ENCODE measurements at regions not wholly inside any gene's neighbourhood (a gene's known extent, or its start where the extent isn't known, plus 50 kb on each side); places are given as distances from the start of the nearest gene placed in this dataset.

GRCh38 chr2:76599732-76600368, 889.1 kb upstream of the GCFC2 start:
- peak; percentile 55 for TF ChIP-seq CTCF (IDR thresholded peaks at IDR 0.05; ENCODE audit: low read depth, low read length)
- peak; percentile 65 to 75 for DNase-seq (ENCODE audit: low read depth in 2 of 2)
- no peak overlapping the region for H3K4me3 ChIP-seq (replicated peaks in 1 of 2; ENCODE audit: low read depth in 2 of 2, low read length in 2 of 2)

- no peak overlapping the region for H3K4me3 ChIP-seq (replicated peaks in 1 of 2; ENCODE audit: low read depth in 2 of 2, low read length in 2 of 2)
- no peak for TF ChIP-seq CTCF (IDR thresholded peaks at IDR 0.05; ENCODE audit: low read depth, low read length)
- DNase-seq (ENCODE audit: low read depth in 2 of 2): no peak
Observed at GRCh38 chr2:76584474-76584873, 873.8 kb upstream of the GCFC2 start.

GRCh38 chr2:76579911-76580310, 869.2 kb upstream of the GCFC2 start:
- H3K4me3 ChIP-seq (replicated peaks in 1 of 2; ENCODE audit: low read depth in 2 of 2, low read length in 2 of 2): no peak overlapping the region
- no peak for DNase-seq (ENCODE audit: low read depth in 2 of 2)
- no peak for TF ChIP-seq CTCF (IDR thresholded peaks at IDR 0.05; ENCODE audit: low read depth, low read length)

DNA sequence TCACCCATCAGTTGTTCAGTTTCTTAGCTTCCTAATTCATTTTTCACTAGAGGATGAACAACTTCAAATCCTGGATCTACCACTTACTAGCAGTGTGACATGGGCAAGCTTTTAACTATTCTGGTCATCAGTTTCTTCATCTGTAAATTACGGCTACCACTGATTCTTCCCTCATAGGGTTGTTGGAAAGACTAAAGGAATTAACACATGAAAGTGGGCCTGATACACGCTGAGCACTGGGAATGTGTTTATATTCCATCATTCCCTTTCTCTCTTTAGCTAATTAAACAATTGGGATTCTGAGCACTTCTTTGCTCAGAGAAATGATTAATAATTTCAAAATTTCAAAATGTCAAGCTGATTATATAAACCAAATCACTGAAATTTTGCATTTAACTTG, 862.3 kb upstream of the GCFC2 start:
- H3K4me3 ChIP-seq (replicated peaks in 1 of 2; ENCODE audit: low read depth in 2 of 2, low read length in 2 of 2): no peak overlapping the region
- no peak for TF ChIP-seq CTCF (IDR thresholded peaks at IDR 0.05; ENCODE audit: low read depth, low read length)
- DNase-seq (ENCODE audit: low read depth in 2 of 2): no peak

DNA sequence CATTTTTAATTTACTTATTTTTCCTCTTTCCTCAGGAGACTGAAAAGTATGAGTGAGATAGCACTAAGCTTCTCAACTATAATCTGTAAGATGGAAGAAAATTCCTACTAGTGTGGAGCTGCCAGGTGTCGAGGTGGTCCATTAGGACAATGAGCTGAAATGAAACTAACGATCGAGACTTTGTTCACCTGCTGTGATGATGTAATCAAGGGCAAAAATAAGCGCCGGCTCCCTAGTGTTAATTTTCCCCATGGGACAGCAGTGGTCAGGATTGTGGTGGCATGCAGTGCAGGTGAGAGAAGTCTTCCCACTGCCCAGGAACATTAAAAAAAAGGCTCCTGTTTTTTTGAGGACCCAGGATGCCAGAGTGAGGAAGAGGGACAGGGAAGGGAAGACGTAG, 859.1 kb upstream of the GCFC2 start:
- no peak for TF ChIP-seq CTCF (IDR thresholded peaks at IDR 0.05; ENCODE audit: low read depth, low read length)
- DNase-seq (ENCODE audit: low read depth in 2 of 2): no peak
- no peak overlapping the region for H3K4me3 ChIP-seq (replicated peaks in 1 of 2; ENCODE audit: low read depth in 2 of 2, low read length in 2 of 2)

DNA sequence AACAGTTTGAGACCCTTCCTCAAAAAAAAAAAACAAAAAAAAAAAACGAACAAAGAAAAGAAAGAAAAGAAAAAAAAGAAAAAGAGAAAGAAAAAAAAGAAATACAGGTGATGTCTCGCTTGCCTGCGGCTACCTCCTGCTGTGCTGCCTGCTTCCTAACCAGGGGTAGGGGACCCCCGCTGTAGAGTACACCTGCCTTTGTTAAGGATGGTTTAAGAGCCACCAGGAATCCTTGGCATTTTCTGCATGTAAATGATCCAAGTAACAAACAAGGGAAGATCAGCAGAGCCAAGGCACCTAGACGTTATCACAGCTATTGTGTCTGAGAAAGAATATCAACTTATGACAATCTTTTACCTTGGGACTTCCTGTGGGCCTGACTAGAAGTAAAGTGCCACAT, 856.8 kb upstream of the GCFC2 start:
- no peak for TF ChIP-seq CTCF (IDR thresholded peaks at IDR 0.05; ENCODE audit: low read depth, low read length)
- no peak overlapping the region for H3K4me3 ChIP-seq (replicated peaks in 1 of 2; ENCODE audit: low read depth in 2 of 2, low read length in 2 of 2)
- no peak for DNase-seq (ENCODE audit: low read depth in 2 of 2)

- no peak overlapping the region for H3K4me3 ChIP-seq (replicated peaks in 1 of 2; ENCODE audit: low read depth in 2 of 2, low read length in 2 of 2)
- TF ChIP-seq CTCF (IDR thresholded peaks at IDR 0.05; ENCODE audit: low read depth, low read length): no peak
- DNase-seq (ENCODE audit: low read depth in 2 of 2): no peak
Observed at GRCh38 chr2:76564734-76565133, 854.0 kb upstream of the GCFC2 start.

All from cardiac fibroblast (primary cell).